Gastrocnemius medialis (tissue), 4 donors: ENCODE measurements at regions not wholly inside any gene's neighbourhood (a gene's known extent, or its start where the extent isn't known, plus 50 kb on each side); places are given as distances from the start of the nearest gene placed in this dataset.

Experiments
- POLR2A ChIP-seq, 2 donors: fragments of 450-650 bp; IDR thresholded peaks; one replicate each; pipeline ENCODE4 v1.6.1; 2017; ENCODE audit warnings: antibody characterized with exemption in 2 of 2, mild to moderate bottlenecking in 2 of 2, moderate library complexity in 2 of 2
- TF ChIP-seq, protein P1 (sequence below), 5 experiments: fragments of 450-650 bp in 3 of 5; fragments of 200-600 bp in 2 of 5; sonication (generic) in 2 of 5; IDR thresholded peaks in 4 of 5; conservative IDR thresholded peaks in 1 of 5; 1 replicate in 4 of 5; 2 replicates in 1 of 5; pipeline ENCODE4 v1.5.1; 2016 to 2019; ENCODE audit warnings: antibody characterized with exemption in 5 of 5, mild to moderate bottlenecking in 3 of 5, moderate library complexity in 3 of 5

DNA sequence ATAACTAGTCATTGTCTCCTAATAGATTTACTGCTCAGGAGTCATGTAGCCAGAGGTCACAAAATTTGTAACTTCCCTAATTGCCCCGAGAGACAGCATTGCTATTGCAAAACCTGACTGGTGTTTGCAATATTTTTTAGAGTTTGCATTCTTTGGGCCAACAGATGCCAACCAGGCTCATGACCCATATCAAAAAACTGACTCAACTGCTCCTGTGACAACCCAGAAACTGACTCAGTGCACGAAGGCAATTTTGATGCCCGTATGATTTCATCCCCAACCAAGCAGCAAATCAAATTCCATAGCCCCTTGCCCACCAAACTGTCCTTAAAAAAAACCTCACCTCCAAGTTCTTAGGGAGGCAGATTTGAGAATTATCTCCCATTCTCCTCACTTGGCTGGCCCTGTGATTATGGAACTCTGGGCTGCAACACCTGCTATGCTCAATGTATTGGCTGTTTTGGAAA is 951.3 kb downstream of the TSN start:
- TF ChIP-seq, protein P1, sequence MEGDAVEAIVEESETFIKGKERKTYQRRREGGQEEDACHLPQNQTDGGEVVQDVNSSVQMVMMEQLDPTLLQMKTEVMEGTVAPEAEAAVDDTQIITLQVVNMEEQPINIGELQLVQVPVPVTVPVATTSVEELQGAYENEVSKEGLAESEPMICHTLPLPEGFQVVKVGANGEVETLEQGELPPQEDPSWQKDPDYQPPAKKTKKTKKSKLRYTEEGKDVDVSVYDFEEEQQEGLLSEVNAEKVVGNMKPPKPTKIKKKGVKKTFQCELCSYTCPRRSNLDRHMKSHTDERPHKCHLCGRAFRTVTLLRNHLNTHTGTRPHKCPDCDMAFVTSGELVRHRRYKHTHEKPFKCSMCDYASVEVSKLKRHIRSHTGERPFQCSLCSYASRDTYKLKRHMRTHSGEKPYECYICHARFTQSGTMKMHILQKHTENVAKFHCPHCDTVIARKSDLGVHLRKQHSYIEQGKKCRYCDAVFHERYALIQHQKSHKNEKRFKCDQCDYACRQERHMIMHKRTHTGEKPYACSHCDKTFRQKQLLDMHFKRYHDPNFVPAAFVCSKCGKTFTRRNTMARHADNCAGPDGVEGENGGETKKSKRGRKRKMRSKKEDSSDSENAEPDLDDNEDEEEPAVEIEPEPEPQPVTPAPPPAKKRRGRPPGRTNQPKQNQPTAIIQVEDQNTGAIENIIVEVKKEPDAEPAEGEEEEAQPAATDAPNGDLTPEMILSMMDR (IDR thresholded peaks at IDR 0.05 in 4 of 5, conservative IDR thresholded peaks at IDR 0.05 in 1 of 5), result no peak
- TF ChIP-seq POLR2A (IDR thresholded peaks at IDR 0.05), result no peak
